GM12872 (cell line): ENCODE measurements at regions not wholly inside any gene's neighbourhood (a gene's known extent, or its start where the extent isn't known, plus 50 kb on each side); places are given as distances from the start of the nearest gene placed in this dataset.

Source experiments
- CTCF ChIP-seq: IDR thresholded peaks from 3 replicates; pipeline ENCODE4 v1.5.1; 2011; ENCODE audit warnings: low read depth, mild to moderate bottlenecking, low read length, moderate library complexity; ENCODE audit not compliant: insufficient read depth

GRCh38 chr12:24469089-24469488 is 479.8 kb downstream of the BCAT1 start:
- no peak for TF ChIP-seq CTCF

DNA sequence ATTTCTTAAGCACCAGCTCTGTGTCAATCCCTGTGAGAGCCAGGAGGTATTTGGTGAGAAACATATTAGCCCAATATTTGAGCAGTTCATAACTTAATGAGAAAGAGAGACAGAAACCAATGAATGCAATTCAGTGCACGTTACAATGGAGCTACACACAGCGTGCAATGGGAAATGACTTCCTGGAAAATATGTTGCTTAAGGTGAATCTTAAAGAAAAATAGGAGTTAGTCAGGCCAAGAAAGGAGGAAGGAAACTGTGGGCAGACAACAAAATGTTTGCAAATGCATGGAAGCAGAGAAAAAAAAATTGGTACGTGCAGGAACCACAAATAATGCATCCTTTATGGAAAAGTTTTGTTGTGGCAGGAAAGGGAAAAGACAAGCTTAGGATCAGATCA is 481.7 kb downstream of the BCAT1 start:
- no peak for TF ChIP-seq CTCF

DNA sequence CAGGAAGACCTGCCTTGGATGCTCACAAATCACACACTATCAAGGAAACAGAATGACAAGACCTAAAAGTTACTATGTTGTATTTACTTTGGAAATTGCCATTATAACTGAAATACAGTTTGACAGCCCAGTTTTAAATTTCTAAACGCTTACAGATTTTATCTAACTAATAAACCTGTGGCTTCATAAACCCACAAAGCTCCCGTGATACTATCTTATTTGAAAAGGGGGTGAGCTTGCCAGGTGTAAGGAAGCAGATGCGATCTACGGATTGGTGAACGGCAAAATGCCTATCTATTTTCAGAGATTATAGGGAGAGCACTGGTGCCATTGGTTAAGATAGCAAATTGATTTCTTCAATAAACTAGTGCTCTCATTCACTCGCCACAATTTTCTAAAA is 485.5 kb downstream of the BCAT1 start:
- no peak for TF ChIP-seq CTCF

DNA sequence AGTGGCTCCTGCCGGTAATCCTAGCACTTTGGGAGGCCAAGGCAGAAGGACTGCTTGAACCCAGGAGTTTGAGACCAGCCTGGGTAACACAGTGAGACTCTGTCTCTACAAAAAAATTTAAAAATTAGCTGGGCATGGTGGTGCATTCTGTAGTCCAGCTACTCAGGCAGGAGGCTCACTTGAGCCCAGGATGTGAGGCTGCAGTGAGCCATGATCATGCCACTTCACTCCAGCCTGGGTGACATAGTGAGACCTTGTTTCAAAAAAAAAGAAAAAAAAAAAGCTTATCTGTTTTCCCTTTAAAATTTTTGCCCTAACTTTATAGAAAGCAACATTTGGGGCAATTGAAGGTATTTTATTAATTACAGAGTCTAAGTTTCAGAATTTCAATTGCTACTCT is 486.0 kb downstream of the BCAT1 start:
- TF ChIP-seq CTCF: no peak

- no peak for TF ChIP-seq CTCF
These were observed 488.4 kb downstream of the BCAT1 start for GRCh38 chr12:24460506-24460905.

DNA sequence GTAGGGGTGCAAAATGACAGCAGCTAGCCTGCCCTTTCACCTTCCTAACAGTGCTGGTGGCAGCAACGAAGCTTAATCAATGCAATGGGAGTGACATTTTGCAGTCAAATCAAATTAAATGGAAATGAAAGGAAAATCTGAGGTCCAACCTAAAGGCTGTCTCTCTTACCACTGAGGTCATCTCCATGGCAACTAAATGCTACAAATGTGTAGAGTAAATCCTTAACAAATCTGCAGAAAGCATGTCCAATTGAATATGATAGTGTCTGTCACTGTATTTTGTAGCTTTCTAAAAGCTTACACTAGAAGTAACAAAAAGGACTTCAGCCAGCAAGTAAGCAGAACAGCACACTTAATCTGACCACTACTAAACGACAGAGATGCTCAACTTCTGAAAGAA is 488.8 kb downstream of the BCAT1 start:
- TF ChIP-seq CTCF: no peak

- TF ChIP-seq CTCF: no peak
These were observed 493.1 kb downstream of the BCAT1 start for GRCh38 chr12:24455811-24456210.

DNA sequence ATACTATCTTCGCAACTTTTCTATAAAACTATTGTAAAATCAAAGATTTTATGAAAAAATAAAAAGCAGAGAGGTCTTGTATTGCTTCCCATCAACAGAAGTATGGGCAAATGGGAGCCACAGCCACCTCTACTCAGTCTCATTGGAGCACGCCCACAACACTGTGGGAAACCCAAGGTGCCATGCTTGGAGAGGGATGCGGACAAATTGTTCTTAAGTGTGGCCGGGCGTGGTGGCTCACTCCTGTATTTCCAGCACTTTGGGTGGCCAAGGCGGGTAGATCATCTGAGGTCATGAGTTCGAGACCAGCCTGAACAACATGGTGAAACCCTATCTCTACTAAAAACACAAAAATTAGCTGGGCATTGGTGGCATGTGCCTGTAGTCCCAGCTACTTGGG is 498.2 kb upstream of the SOX5 start:
- no peak for TF ChIP-seq CTCF
